Esophagus squamous epithelium (tissue), 4 donors: ENCODE measurements at regions not wholly inside any gene's neighbourhood (a gene's known extent, or its start where the extent isn't known, plus 50 kb on each side); places are given as distances from the start of the nearest gene placed in this dataset.

Experiments
- POLR2A ChIP-seq, 4 donors: fragments of 450-650 bp; IDR thresholded peaks; one replicate each; pipeline ENCODE4 v1.6.1; 2017; ENCODE audit warnings: antibody characterized with exemption in 4 of 4, mild to moderate bottlenecking in 4 of 4, moderate library complexity in 3 of 4
- TF ChIP-seq, protein P1 (sequence below), 6 experiments: fragments of 450-650 bp in 4 of 6; fragments of 200-600 bp in 2 of 6; sonication (generic) in 2 of 6; IDR thresholded peaks; one replicate each; pipeline ENCODE4 v1.5.1; 2016 to 2019; ENCODE audit warnings: antibody characterized with exemption in 6 of 6, mild to moderate bottlenecking in 4 of 6, moderate library complexity in 4 of 6

DNA sequence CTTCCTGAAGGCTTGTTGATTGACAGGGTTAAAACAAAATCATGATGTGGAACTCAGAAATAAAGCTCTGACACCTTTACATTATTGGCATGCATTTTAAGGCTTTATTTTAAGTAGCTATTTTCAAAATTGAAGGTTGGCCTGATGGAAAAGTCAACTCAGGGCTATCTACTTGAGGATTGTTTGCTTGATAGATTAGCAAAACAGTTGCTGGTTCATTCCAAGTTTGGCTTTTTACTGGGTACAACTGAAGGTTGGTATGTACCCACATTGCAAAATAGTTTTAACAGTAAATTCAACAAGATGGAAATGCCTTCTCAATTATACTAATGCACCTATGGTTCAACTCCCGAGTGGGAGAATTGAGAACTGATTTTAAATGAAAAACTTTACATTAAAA is 161.8 kb upstream of the ELL2 start:
- TF ChIP-seq, protein P1, sequence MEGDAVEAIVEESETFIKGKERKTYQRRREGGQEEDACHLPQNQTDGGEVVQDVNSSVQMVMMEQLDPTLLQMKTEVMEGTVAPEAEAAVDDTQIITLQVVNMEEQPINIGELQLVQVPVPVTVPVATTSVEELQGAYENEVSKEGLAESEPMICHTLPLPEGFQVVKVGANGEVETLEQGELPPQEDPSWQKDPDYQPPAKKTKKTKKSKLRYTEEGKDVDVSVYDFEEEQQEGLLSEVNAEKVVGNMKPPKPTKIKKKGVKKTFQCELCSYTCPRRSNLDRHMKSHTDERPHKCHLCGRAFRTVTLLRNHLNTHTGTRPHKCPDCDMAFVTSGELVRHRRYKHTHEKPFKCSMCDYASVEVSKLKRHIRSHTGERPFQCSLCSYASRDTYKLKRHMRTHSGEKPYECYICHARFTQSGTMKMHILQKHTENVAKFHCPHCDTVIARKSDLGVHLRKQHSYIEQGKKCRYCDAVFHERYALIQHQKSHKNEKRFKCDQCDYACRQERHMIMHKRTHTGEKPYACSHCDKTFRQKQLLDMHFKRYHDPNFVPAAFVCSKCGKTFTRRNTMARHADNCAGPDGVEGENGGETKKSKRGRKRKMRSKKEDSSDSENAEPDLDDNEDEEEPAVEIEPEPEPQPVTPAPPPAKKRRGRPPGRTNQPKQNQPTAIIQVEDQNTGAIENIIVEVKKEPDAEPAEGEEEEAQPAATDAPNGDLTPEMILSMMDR (IDR thresholded peaks at IDR 0.05): no peak
- TF ChIP-seq POLR2A (IDR thresholded peaks at IDR 0.05): no peak
